ENCODE measurements at regions not wholly inside any gene's neighbourhood (a gene's known extent, or its start where the extent isn't known, plus 50 kb on each side); places are given as distances from the start of the nearest gene placed in this dataset.

GRCh38 chr10:36373424-36374096, 731.5 kb upstream of the FZD8 start:
- Histone ChIP-seq H3K9ac (ENCODE audit: insufficient read depth, low read length) (no peak overlapping the region), H3K4me2 (ENCODE audit: extremely low read depth, insufficient read depth, low read length) (no peak overlapping the region), H3K4me3 (replicated peaks in 1 of 4; ENCODE audit: control extremely low read depth in 1 of 4, insufficient read depth in 1 of 4, low read depth in 3 of 4, low read length in 4 of 4) (no peak overlapping the region), H2AFZ (ENCODE audit: low read length) (no peak overlapping the region), H4K20me1 (ENCODE audit: control insufficient read depth, extremely low read depth, insufficient read depth, low read length) (no peaks in the 10 kb centered on the region), H3K36me3 (ENCODE audit: control insufficient read depth, insufficient read depth, low read length) (no peaks in the 10 kb centered on the region), H3K27me3 (ENCODE audit: control insufficient read depth, insufficient read depth, low read length) (no peaks in the 10 kb centered on the region), H3K9me3 (ENCODE audit: control insufficient read depth, insufficient read depth, low read depth, low read length) (no peaks in the 10 kb centered on the region), H3K4me1 (ENCODE audit: control insufficient read depth, extremely low read depth, insufficient read depth, low read length) (no peaks in the 10 kb centered on the region), H3K79me2 (ENCODE audit: control insufficient read depth, insufficient read depth, low read length) (no peaks in the 10 kb centered on the region), H3K27ac (ENCODE audit: insufficient read depth, low read length) (no peak overlapping the region)
- TF ChIP-seq EZH2 (IDR thresholded peaks at IDR 0.05; ENCODE audit: low read length, missing control alignments) = no peak
- TF ChIP-seq, protein P1, sequence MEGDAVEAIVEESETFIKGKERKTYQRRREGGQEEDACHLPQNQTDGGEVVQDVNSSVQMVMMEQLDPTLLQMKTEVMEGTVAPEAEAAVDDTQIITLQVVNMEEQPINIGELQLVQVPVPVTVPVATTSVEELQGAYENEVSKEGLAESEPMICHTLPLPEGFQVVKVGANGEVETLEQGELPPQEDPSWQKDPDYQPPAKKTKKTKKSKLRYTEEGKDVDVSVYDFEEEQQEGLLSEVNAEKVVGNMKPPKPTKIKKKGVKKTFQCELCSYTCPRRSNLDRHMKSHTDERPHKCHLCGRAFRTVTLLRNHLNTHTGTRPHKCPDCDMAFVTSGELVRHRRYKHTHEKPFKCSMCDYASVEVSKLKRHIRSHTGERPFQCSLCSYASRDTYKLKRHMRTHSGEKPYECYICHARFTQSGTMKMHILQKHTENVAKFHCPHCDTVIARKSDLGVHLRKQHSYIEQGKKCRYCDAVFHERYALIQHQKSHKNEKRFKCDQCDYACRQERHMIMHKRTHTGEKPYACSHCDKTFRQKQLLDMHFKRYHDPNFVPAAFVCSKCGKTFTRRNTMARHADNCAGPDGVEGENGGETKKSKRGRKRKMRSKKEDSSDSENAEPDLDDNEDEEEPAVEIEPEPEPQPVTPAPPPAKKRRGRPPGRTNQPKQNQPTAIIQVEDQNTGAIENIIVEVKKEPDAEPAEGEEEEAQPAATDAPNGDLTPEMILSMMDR (conservative IDR thresholded peaks at IDR 0.05 in 1 of 2, IDR thresholded peaks at IDR 0.05 in 1 of 2; ENCODE audit: low read depth in 1 of 2, low read length in 2 of 2) = no peak
- no peak for DNase-seq (ENCODE audit: low read depth in 2 of 2)

GRCh38 chr10:36367362-36367761, 725.3 kb upstream of the FZD8 start:
- H3K27ac ChIP-seq (ENCODE audit: insufficient read depth, low read length) = no peak overlapping the region
- H3K4me3 ChIP-seq (replicated peaks in 1 of 4; ENCODE audit: control extremely low read depth in 1 of 4, insufficient read depth in 1 of 4, low read depth in 3 of 4, low read length in 4 of 4) = no peak overlapping the region
- no peaks in the 10 kb centered on the region for H4K20me1 ChIP-seq (ENCODE audit: control insufficient read depth, extremely low read depth, insufficient read depth, low read length)
- no peak overlapping the region for H2AFZ ChIP-seq (ENCODE audit: low read length)
- H3K36me3 ChIP-seq (ENCODE audit: control insufficient read depth, insufficient read depth, low read length) = no peaks in the 10 kb centered on the region
- H3K9me3 ChIP-seq (ENCODE audit: control insufficient read depth, insufficient read depth, low read depth, low read length) = no peaks in the 10 kb centered on the region
- no peak overlapping the region for H3K9ac ChIP-seq (ENCODE audit: insufficient read depth, low read length)
- no peak for DNase-seq (ENCODE audit: low read depth in 2 of 2)
- no peaks in the 10 kb centered on the region for H3K27me3 ChIP-seq (ENCODE audit: control insufficient read depth, insufficient read depth, low read length)
- H3K79me2 ChIP-seq (ENCODE audit: control insufficient read depth, insufficient read depth, low read length) = no peaks in the 10 kb centered on the region
- no peaks in the 10 kb centered on the region for H3K4me1 ChIP-seq (ENCODE audit: control insufficient read depth, extremely low read depth, insufficient read depth, low read length)
- TF ChIP-seq, protein P1 (conservative IDR thresholded peaks at IDR 0.05 in 1 of 2, IDR thresholded peaks at IDR 0.05 in 1 of 2; ENCODE audit: low read depth in 1 of 2, low read length in 2 of 2) = no peak
- H3K4me2 ChIP-seq (ENCODE audit: extremely low read depth, insufficient read depth, low read length) = no peak overlapping the region

- H2AFZ ChIP-seq (ENCODE audit: low read length) = no peak overlapping the region
- no peak overlapping the region for H3K4me3 ChIP-seq (replicated peaks in 1 of 4; ENCODE audit: control extremely low read depth in 1 of 4, insufficient read depth in 1 of 4, low read depth in 3 of 4, low read length in 4 of 4)
- TF ChIP-seq, protein P1 (conservative IDR thresholded peaks at IDR 0.05 in 1 of 2, IDR thresholded peaks at IDR 0.05 in 1 of 2; ENCODE audit: low read depth in 1 of 2, low read length in 2 of 2) = no peak
- no peak for TF ChIP-seq EZH2 (IDR thresholded peaks at IDR 0.05; ENCODE audit: low read length, missing control alignments)
- no peaks in the 10 kb centered on the region for H3K27me3 ChIP-seq (ENCODE audit: control insufficient read depth, insufficient read depth, low read length)
- peak in 1 of 2 donors; percentile 18 for DNase-seq (ENCODE audit: low read depth in 2 of 2)
- no peak overlapping the region for H3K4me2 ChIP-seq (ENCODE audit: extremely low read depth, insufficient read depth, low read length)
- H3K27ac ChIP-seq (ENCODE audit: insufficient read depth, low read length) = no peak overlapping the region
- H3K79me2 ChIP-seq (ENCODE audit: control insufficient read depth, insufficient read depth, low read length) = no peaks in the 10 kb centered on the region
- no peaks in the 10 kb centered on the region for H3K4me1 ChIP-seq (ENCODE audit: control insufficient read depth, extremely low read depth, insufficient read depth, low read length)
- no peaks in the 10 kb centered on the region for H4K20me1 ChIP-seq (ENCODE audit: control insufficient read depth, extremely low read depth, insufficient read depth, low read length)
- no peak overlapping the region for H3K9ac ChIP-seq (ENCODE audit: insufficient read depth, low read length)
- no peaks in the 10 kb centered on the region for H3K9me3 ChIP-seq (ENCODE audit: control insufficient read depth, insufficient read depth, low read depth, low read length)
- H3K36me3 ChIP-seq (ENCODE audit: control insufficient read depth, insufficient read depth, low read length) = no peaks in the 10 kb centered on the region
Measured at GRCh38 chr10:36366843-36367242, 724.7 kb upstream of the FZD8 start.

Measured in fibroblast of lung (primary cell).